ENCODE measurements at regions not wholly inside any gene's neighbourhood (a gene's known extent, or its start where the extent isn't known, plus 50 kb on each side); places are given as distances from the start of the nearest gene placed in this dataset.
A peak's percentile ranks its signal among the peaks of the same experiment; 100 is the strongest.

- DNase-seq = no peak
- ATAC-seq (ENCODE audit: low read depth in 2 of 2) = no peak
- Mint-ChIP-seq H3K9me3 (peaks cover 0 to 12% (median 9%) of the 10 kb centered on the region in 7 donors), H3K4me3 (no peak overlapping the region), H3K4me1 (no peaks in the 10 kb centered on the region), H3K27ac (no peak overlapping the region), H3K27me3 (no peaks in the 10 kb centered on the region), H3K36me3 (no peaks in the 10 kb centered on the region)
- Histone ChIP-seq H3K36me3 (ENCODE audit: control insufficient read depth, insufficient read depth, low read length) (no peaks in the 10 kb centered on the region), H3K4me1 (ENCODE audit: control insufficient read depth, insufficient read depth, low read length, poor library complexity, severe bottlenecking) (no peaks in the 10 kb centered on the region), H3K27me3 (ENCODE audit: control insufficient read depth, insufficient read depth, low read length) (no peaks in the 10 kb centered on the region), H3K4me3 (ENCODE audit: low read depth, low read length) (no peak overlapping the region), H3K9me3 (ENCODE audit: control insufficient read depth in 2 of 2, low read length in 2 of 2) (peaks cover 0 to 4% of the 10 kb centered on the region in 2 experiments), H3K27ac (ENCODE audit: insufficient read depth, low read length, poor library complexity, severe bottlenecking) (no peak overlapping the region)
Measured at GRCh38 chr7:81198766-81199165, 279.9 kb upstream of the SEMA3C start.

DNA sequence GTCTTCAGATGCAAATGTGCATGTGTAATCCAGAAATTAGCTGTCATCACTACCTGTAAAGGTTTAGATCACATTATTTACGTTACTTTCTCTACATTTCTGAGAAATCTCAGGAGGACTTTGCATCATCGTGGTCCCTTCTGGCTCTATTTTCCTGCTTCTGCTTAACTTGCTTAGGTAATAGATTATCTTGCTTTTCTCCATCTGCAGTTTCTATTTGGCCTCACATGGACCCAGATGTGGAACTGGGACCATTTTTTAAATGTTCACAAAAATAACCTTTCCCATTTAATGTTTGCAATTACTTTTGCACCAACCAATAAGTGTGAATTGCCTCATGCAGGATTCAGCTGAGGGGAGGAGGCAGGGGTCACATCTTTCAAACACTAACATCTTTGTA, 278.4 kb upstream of the SEMA3C start:
- no peaks in the 10 kb centered on the region for H3K36me3 Mint-ChIP-seq

DNA sequence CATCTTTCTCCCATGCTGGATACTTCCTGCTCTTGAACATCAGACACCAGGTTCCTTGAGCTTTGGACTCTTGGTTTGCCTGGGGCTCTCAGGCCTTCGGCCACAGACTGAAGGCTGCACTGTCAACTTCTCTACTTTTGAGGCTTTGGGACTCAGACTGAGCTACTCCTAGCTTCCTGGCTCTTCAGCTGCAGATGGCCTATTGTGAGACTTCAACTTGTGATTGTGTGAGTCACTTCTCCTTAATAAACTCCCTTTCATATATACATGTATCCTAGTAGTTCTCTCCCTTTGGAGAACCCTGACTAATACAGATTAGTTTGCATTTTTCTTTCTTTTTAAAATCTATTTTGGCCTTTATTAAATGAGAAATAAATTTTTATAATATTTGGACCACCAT, 276.2 kb upstream of the SEMA3C start:
- Mint-ChIP-seq H3K9me3 (peaks cover 0 to 27% (median 6%) of the 10 kb centered on the region in 7 donors), H3K27me3 (no peaks in the 10 kb centered on the region), H3K4me3 (no peak overlapping the region), H3K4me1 (no peaks in the 10 kb centered on the region), H3K36me3 (no peaks in the 10 kb centered on the region), H3K27ac (no peak overlapping the region)
- Histone ChIP-seq H3K36me3 (ENCODE audit: control insufficient read depth, insufficient read depth, low read length) (no peaks in the 10 kb centered on the region), H3K27me3 (ENCODE audit: control insufficient read depth, insufficient read depth, low read length) (no peaks in the 10 kb centered on the region), H3K27ac (ENCODE audit: insufficient read depth, low read length, poor library complexity, severe bottlenecking) (no peak overlapping the region), H3K9me3 (ENCODE audit: control insufficient read depth in 2 of 2, low read length in 2 of 2) (peaks cover 2% of the 10 kb centered on the region in 2 experiments), H3K4me1 (ENCODE audit: control insufficient read depth, insufficient read depth, low read length, poor library complexity, severe bottlenecking) (no peaks in the 10 kb centered on the region), H3K4me3 (ENCODE audit: low read depth, low read length) (no peak overlapping the region)
- DNase-seq (no peak), ATAC-seq (ENCODE audit: low read depth in 2 of 2) (no peak)

More for the DNA sequence above, 278.4 kb upstream of the SEMA3C start:
- Mint-ChIP-seq H3K4me3 (no peak overlapping the region), H3K9me3 (peaks cover 0 to 19% (median 7%) of the 10 kb centered on the region in 7 donors), H3K27ac (no peak overlapping the region), H3K4me1 (no peaks in the 10 kb centered on the region), H3K27me3 (no peaks in the 10 kb centered on the region)
- Histone ChIP-seq H3K4me3 (ENCODE audit: low read depth, low read length) (no peak overlapping the region), H3K9me3 (ENCODE audit: control insufficient read depth in 2 of 2, low read length in 2 of 2) (no peaks in the 10 kb centered on the region), H3K27ac (ENCODE audit: insufficient read depth, low read length, poor library complexity, severe bottlenecking) (no peak overlapping the region), H3K36me3 (ENCODE audit: control insufficient read depth, insufficient read depth, low read length) (no peaks in the 10 kb centered on the region), H3K4me1 (ENCODE audit: control insufficient read depth, insufficient read depth, low read length, poor library complexity, severe bottlenecking) (no peaks in the 10 kb centered on the region), H3K27me3 (ENCODE audit: control insufficient read depth, insufficient read depth, low read length) (no peaks in the 10 kb centered on the region)
- ATAC-seq (ENCODE audit: low read depth in 2 of 2) = no peak
- DNase-seq = no peak

DNA sequence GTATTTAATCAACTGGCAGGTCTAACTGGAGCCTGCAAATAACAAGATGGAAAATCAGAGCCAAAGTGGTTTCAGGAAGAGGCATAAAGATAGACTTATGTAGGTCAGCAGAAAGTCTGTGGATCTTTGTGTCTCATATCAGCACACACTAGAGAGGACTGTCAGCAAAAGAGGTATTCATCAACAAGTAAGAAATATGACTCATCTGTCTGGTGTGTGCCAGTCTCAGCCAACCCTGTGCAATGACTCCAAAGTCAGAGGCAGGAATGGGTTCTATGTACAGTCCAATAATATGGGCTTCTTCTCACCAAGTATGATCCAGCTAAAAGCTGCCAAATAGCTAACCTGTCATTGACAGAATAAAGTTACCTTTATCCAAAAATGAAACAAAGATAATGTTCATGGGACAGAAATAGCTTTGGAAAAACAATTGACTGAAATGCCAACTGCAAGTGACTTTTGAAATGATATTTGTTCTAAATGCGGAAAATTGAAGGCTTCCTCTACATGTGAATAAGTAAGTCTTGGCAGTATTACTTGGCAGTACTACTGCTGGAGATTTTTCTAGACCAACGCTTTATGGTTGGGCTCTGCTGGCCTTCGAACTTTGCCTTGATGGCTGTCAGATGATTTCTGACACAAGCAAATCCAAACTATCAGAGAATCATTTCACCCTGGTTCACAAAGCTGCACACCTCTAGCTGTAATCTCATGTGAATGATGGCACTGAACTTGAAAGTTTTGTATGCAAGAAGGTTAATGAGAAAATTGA, 272.3 kb upstream of the SEMA3C start:
- H3K4me3 Mint-ChIP-seq = no peak overlapping the region
- H3K9me3 Mint-ChIP-seq = peaks cover 0 to 43% (median 6%) of the 10 kb centered on the region in 7 donors
- Histone ChIP-seq H3K27me3 (ENCODE audit: control insufficient read depth, insufficient read depth, low read length) (no peaks in the 10 kb centered on the region), H3K36me3 (ENCODE audit: control insufficient read depth, insufficient read depth, low read length) (no peaks in the 10 kb centered on the region), H3K4me1 (ENCODE audit: control insufficient read depth, insufficient read depth, low read length, poor library complexity, severe bottlenecking) (no peaks in the 10 kb centered on the region), H3K9me3 (ENCODE audit: control insufficient read depth in 2 of 2, low read length in 2 of 2) (peaks cover 4 to 10% of the 10 kb centered on the region in 2 experiments), H3K27ac (ENCODE audit: insufficient read depth, low read length, poor library complexity, severe bottlenecking) (no peak overlapping the region), H3K4me3 (ENCODE audit: low read depth, low read length) (no peak overlapping the region)
- H3K4me1 Mint-ChIP-seq = no peaks in the 10 kb centered on the region
- no peaks in the 10 kb centered on the region for H3K36me3 Mint-ChIP-seq
- DNase-seq (no peak), ATAC-seq (ENCODE audit: low read depth in 2 of 2) (peak in 1 of 2 donors; percentile 20)
- no peaks in the 10 kb centered on the region for H3K27me3 Mint-ChIP-seq
- no peak overlapping the region for H3K27ac Mint-ChIP-seq

GRCh38 chr7:81187753-81188152, 268.9 kb upstream of the SEMA3C start:
- H3K4me1 Mint-ChIP-seq = no peaks in the 10 kb centered on the region
- H3K36me3 ChIP-seq (ENCODE audit: control insufficient read depth, insufficient read depth, low read length) = no peaks in the 10 kb centered on the region
- H3K9me3 Mint-ChIP-seq = peaks cover 0 to 34% (median 3%) of the 10 kb centered on the region in 7 donors

GRCh38 chr7:81186691-81187090, 267.8 kb upstream of the SEMA3C start:
- H3K4me3 Mint-ChIP-seq = no peak overlapping the region

More at GRCh38 chr7:81187753-81188152, 268.9 kb upstream of the SEMA3C start:
- H3K27me3 ChIP-seq (ENCODE audit: control insufficient read depth, insufficient read depth, low read length) = no peaks in the 10 kb centered on the region
- no peaks in the 10 kb centered on the region for H3K4me1 ChIP-seq (ENCODE audit: control insufficient read depth, insufficient read depth, low read length, poor library complexity, severe bottlenecking)
- no peaks in the 10 kb centered on the region for H3K27me3 Mint-ChIP-seq
- H3K27ac Mint-ChIP-seq = no peak overlapping the region
- no peak overlapping the region for H3K4me3 Mint-ChIP-seq
- DNase-seq (no peak), ATAC-seq (ENCODE audit: low read depth in 2 of 2) (no peak)
- H3K9me3 ChIP-seq (ENCODE audit: control insufficient read depth in 2 of 2, low read length in 2 of 2) = peaks cover 4 to 10% of the 10 kb centered on the region in 2 experiments
- H3K4me3 ChIP-seq (ENCODE audit: low read depth, low read length) = no peak overlapping the region
- H3K36me3 Mint-ChIP-seq = no peaks in the 10 kb centered on the region
- no peak overlapping the region for H3K27ac ChIP-seq (ENCODE audit: insufficient read depth, low read length, poor library complexity, severe bottlenecking)

DNA sequence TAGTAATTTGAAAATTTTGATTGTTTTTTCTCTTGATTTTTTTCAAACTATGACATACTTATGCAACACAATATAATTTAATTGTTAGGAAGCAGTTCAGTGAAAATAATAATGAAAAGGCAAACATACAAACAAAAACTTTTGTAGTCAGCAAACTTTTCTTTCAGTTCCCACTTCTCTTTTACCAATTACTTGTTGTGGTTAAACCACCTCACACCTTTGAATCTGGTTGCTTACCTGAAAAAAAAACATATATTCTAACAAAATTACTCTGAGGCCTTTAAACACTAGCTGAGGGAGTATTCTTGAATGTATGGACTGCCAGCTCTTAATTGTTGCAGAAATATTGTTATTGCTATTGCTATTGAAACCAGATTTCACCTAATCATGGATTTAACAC, 266.2 kb upstream of the SEMA3C start:
- Histone ChIP-seq H3K4me1 (ENCODE audit: control insufficient read depth, insufficient read depth, low read length, poor library complexity, severe bottlenecking) (no peaks in the 10 kb centered on the region), H3K27ac (ENCODE audit: insufficient read depth, low read length, poor library complexity, severe bottlenecking) (no peak overlapping the region), H3K36me3 (ENCODE audit: control insufficient read depth, insufficient read depth, low read length) (no peaks in the 10 kb centered on the region), H3K9me3 (ENCODE audit: control insufficient read depth in 2 of 2, low read length in 2 of 2) (peaks cover 7 to 12% of the 10 kb centered on the region in 2 experiments), H3K27me3 (ENCODE audit: control insufficient read depth, insufficient read depth, low read length) (no peaks in the 10 kb centered on the region), H3K4me3 (ENCODE audit: low read depth, low read length) (no peak overlapping the region)
- Mint-ChIP-seq H3K36me3 (no peaks in the 10 kb centered on the region), H3K4me1 (no peaks in the 10 kb centered on the region), H3K27me3 (no peaks in the 10 kb centered on the region), H3K27ac (no peak overlapping the region), H3K9me3 (peaks cover 0 to 28% (median 7%) of the 10 kb centered on the region in 7 donors), H3K4me3 (no peak overlapping the region)
- ATAC-seq (ENCODE audit: low read depth in 2 of 2) (no peak), DNase-seq (no peak)

More at GRCh38 chr7:81186691-81187090, 267.8 kb upstream of the SEMA3C start:
- peaks cover 0 to 34% (median 3%) of the 10 kb centered on the region in 7 donors for H3K9me3 Mint-ChIP-seq
- no peaks in the 10 kb centered on the region for H3K4me1 Mint-ChIP-seq
- H3K36me3 Mint-ChIP-seq = no peaks in the 10 kb centered on the region
- H3K27me3 Mint-ChIP-seq = no peaks in the 10 kb centered on the region
- Histone ChIP-seq H3K4me3 (ENCODE audit: low read depth, low read length) (no peak overlapping the region), H3K27ac (ENCODE audit: insufficient read depth, low read length, poor library complexity, severe bottlenecking) (no peak overlapping the region), H3K9me3 (ENCODE audit: control insufficient read depth in 2 of 2, low read length in 2 of 2) (peaks cover 7 to 12% of the 10 kb centered on the region in 2 experiments), H3K27me3 (ENCODE audit: control insufficient read depth, insufficient read depth, low read length) (no peaks in the 10 kb centered on the region), H3K4me1 (ENCODE audit: control insufficient read depth, insufficient read depth, low read length, poor library complexity, severe bottlenecking) (no peaks in the 10 kb centered on the region), H3K36me3 (ENCODE audit: control insufficient read depth, insufficient read depth, low read length) (no peaks in the 10 kb centered on the region)
- ATAC-seq (ENCODE audit: low read depth in 2 of 2) (no peak), DNase-seq (no peak)
- no peak overlapping the region for H3K27ac Mint-ChIP-seq

- Mint-ChIP-seq H3K27me3 (no peaks in the 10 kb centered on the region), H3K27ac (no peak overlapping the region), H3K4me1 (no peaks in the 10 kb centered on the region), H3K9me3 (peaks cover 4 to 26% (median 10%) of the 10 kb centered on the region in 7 donors), H3K36me3 (no peaks in the 10 kb centered on the region), H3K4me3 (no peak overlapping the region)
- no peak overlapping the region for H3K4me3 ChIP-seq (ENCODE audit: low read depth, low read length)
- DNase-seq = no peak
- peaks cover 11 to 13% of the 10 kb centered on the region in 2 experiments for H3K9me3 ChIP-seq (ENCODE audit: control insufficient read depth in 2 of 2, low read length in 2 of 2)
- no peaks in the 10 kb centered on the region for H3K27me3 ChIP-seq (ENCODE audit: control insufficient read depth, insufficient read depth, low read length)
- H3K36me3 ChIP-seq (ENCODE audit: control insufficient read depth, insufficient read depth, low read length) = no peaks in the 10 kb centered on the region
- ATAC-seq (ENCODE audit: low read depth in 2 of 2) = no peak
- no peaks in the 10 kb centered on the region for H3K4me1 ChIP-seq (ENCODE audit: control insufficient read depth, insufficient read depth, low read length, poor library complexity, severe bottlenecking)
- H3K27ac ChIP-seq (ENCODE audit: insufficient read depth, low read length, poor library complexity, severe bottlenecking) = no peak overlapping the region
Measured at GRCh38 chr7:81183326-81183725, 264.5 kb upstream of the SEMA3C start.

All from CD4-positive, CD25-positive, alpha-beta regulatory T cell (primary cell).